ENCODE measurements at regions not wholly inside any gene's neighbourhood (a gene's known extent, or its start where the extent isn't known, plus 50 kb on each side); places are given as distances from the start of the nearest gene placed in this dataset.

DNA sequence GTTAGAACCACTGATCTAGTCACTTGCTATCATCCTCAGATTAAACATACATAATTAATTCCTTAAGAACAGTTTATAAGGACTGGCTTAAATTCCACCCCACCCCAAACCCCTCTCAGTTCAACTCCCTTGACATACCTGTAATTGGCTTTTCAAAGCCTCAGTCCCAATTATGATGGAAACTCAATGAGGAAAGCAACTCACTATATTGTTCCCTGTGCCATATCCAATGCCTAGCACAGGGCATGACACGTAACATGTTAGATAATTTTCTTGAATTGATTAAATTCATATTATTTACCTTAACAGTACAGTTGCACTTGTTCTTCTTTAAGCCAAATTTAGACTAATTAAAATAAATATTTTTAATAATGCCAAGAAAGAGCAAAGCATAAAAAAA is 465.1 kb upstream of the CHAC2 start:
- no peak for DNase-seq (ENCODE audit: low spot score in 2 of 2)
- no peak for FAIRE-seq

DNA sequence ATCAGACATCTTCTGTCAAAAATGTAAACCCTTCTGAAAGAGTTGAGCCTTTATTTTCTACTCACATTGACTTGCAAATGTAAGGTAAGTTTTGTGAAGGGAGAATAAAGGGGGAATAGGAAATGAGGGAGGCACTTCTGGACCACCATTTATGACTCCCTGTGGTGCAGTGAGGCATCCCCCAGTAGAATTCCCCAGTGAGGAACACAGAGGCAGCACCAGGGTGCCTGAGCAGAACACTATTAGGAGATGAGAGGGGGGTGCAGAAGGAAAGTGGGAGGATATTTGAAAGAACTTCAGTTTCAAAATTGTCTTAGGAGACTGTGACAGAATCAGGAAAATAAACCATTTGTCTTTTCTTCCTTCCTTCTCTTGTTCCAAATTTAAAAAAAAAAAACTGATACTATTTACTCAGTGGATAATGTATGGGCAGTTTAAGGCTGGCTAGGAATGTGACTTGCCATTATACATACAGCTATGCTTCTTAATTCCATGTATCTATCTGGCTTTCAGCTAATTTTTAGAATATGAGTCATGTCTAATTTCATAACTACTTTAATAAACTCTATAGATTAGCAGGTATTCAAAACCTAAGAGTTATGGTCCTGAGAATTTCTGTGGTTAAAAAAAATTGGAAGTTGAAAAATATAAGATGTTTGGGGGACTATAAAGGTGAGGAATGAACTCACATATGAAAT is 478.1 kb upstream of the CHAC2 start:
- DNase-seq (ENCODE audit: low spot score in 2 of 2) (no peak), FAIRE-seq (no peak)

DNA sequence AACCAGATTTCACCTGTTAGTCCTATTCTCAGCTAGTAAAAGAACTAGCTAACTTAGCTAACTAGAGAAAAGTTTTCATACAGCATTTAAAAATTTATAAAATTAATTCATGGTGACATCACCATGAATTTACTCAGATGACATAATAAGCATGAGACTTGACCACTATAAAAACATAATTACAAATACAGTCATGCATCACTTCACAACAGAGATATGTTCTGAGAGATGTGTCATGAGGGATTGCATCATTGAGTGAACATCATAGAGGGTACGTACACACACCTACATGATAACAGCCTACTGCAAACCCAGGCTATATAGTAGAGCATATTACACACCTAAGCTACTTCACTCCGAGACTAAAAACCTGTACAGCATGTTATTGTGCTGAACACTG is 481.3 kb upstream of the CHAC2 start:
- DNase-seq (ENCODE audit: low spot score in 2 of 2) (no peak), FAIRE-seq (no peak)

DNA sequence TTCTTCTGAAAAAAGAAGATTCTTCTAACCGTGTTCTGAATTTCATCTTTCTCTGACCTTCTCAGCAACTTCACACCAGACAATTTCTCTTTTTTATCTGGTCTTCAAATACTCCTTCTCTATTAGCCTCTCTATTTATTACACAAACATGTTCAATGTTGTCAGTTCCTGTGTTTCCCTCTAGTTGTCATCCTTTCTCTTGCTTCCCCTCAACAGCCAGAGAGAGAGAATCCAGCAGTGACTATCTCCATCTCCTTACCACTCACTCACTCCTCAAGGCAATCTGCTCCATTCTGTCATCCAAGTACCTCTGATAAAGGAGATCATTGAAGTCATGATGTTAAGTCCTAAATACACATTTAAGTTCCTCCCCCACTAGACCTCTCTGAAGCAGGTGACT is 491.9 kb upstream of the CHAC2 start:
- FAIRE-seq, result no peak

DNA sequence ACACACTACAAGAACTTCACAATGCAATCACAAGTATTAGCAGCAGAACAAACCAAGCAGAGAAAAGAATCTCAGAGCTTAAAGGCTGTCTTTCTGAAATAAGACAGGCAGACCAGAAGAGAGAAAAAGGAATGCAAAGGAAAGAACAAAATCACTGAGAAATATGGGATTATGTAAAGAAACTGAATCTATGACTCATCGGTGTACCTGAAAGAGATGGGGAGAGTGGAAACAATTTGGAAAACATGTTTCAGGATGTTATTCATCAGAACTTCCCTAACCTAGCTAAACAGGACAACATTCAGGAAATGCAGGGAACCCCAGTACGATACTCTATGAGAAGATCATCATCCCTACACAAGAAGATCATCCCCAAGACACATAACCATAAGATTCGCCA is 499.0 kb upstream of the CHAC2 start:
- FAIRE-seq (no peak), DNase-seq (ENCODE audit: low spot score in 2 of 2) (no peak)

More for the DNA sequence above, 491.9 kb upstream of the CHAC2 start:
- DNase-seq (ENCODE audit: low spot score in 2 of 2), result no peak

DNA sequence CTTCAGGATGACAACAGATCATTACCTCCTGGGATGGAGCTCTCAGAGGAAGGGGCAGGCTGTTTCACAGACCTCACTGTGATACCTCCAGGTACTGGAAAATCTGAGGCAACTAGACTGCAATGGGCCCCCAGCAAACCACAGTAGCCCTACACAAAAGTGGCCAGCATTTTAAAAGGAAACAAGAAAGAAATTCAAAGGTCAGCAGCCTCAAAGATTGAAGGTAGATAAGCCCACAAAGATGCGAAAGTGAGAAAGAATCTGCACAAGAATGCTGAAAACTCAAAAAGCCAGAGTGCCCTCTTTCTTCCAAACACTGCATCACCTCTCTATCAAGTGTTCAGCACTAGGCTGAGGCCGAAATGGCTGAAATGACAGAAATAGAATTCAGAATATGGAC is 499.5 kb upstream of the CHAC2 start:
- no peak for FAIRE-seq

DNA sequence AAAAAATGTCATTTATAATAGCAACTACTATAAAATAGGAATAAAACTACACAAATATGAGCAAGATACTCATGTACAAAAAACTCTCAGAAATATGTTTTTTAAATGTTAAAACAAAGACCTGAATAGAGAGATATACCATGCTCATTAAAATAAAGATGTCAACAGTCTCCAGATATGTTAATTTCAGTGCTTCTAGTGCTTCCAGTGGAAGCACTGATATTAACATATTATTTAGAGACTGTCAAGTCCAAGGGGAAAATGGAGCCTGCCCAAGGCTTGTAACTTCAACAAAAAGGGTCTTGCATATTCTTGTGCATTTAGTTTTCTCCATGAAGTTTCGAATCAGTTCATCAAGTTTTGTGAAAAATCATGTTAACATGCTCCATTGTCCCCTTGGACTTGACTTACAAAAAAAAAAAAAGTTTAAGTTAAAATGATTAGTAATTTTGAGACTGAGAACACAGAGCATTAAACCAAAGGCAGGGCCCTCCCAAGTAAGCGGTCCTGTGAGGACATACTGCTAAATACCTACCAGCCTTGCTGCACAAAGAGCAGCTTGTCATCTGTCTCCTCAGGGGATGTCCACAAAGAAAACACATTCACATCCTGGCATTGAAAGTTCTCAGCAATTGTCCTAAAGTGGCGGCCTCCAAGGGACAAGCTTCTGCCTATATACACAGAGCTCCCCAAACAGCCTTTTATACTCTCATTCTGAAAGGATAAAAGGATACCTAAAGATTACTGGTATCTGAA is 501.9 kb upstream of the CHAC2 start:
- DNase-seq (ENCODE audit: low spot score in 2 of 2), result no peak

More for the DNA sequence above, 499.5 kb upstream of the CHAC2 start:
- no peak for DNase-seq (ENCODE audit: low spot score in 2 of 2)

DNA sequence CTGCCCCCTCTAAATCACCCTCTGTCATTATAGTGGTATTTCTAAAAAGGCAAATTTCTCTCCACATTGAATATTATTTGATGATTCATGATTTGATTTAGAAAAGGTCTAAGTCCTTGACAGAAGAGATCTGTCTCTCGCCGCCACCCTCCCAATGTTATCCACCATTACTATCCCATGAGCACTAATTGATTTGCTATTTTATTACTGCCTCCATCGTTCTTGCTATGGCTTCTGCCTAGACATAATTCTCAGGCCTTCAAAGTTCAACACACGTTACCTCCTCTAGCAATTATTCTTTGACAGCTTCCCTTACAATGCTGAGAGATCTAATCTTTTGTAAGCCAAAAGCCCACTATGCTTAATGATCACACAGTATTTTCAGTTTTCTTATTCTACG is 507.0 kb upstream of the CHAC2 start:
- FAIRE-seq (no peak), DNase-seq (ENCODE audit: low spot score in 2 of 2) (no peak)

More for the DNA sequence above, 501.9 kb upstream of the CHAC2 start:
- no peak for FAIRE-seq

DNA sequence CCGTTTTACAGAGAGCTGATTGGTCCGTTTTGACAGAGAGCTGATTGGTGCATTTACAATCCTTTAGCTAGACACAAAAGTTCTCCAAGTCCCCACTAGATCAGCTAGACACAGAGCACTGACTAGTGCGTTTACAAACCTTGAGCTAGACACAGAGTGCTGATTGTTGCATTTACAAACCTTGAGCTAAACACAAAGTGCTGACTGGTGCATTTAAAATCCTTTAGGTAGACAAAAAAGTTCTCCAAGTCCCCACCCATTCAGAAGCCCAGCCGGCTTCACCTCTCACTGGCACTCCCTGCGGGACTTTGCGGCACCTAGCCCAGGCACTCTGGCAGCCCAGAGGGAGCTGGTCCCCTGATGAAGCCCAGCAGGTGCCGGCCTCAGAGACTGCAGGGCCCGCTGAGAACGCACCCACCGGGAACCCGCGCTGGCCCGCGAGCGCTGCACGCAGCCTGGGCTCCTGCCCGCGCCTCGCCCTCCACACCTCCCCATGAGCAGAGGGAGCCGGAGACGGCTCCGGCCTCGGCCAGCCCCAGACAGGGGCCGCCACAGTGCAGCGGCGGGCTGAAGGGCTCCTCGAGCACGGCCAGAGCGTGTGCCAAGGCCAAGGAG is 508.1 kb upstream of the CHAC2 start:
- DNase-seq (ENCODE audit: low spot score in 2 of 2), result no peak
- FAIRE-seq, result no peak

DNA sequence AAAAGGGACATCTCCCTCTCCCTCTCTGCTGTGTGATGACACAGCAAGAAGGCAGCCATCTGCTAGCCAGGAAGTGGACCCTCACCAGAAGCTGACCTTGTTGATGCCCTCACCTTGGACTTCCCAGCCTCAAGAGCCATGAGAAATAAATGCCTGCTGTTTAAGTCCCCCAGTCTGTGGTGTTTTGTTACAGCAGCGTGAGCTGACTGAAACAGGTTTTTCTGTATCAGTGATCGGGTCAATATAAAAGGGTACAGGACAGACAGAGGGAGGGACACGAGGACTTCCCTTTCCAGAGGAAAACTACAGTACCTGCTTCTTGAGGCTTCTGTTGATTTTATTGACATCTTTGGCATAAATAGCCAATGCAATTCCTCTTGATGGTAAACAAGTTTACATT is 510.3 kb upstream of the CHAC2 start:
- no peak for DNase-seq (ENCODE audit: low spot score in 2 of 2)
- no peak for FAIRE-seq

DNA sequence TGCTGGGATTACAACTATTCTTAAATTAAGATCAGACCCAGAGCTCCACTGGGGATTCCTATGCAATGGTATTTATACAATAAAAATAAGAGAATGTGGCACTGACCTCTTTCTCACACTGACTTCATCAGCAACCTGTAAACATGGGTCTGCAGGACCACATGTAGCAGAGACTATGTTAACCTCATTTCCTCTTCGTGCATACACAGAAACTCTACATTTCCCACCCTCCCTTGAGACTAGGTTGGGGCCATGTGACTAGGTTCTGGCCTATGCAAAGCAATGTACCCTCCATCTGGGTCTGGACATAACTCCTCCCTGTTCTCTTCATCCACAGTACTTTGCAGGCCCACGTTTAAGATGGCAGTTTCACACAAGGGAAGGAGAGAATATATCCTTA is 514.4 kb upstream of the CHAC2 start:
- FAIRE-seq (no peak), DNase-seq (ENCODE audit: low spot score in 2 of 2) (no peak)

DNA sequence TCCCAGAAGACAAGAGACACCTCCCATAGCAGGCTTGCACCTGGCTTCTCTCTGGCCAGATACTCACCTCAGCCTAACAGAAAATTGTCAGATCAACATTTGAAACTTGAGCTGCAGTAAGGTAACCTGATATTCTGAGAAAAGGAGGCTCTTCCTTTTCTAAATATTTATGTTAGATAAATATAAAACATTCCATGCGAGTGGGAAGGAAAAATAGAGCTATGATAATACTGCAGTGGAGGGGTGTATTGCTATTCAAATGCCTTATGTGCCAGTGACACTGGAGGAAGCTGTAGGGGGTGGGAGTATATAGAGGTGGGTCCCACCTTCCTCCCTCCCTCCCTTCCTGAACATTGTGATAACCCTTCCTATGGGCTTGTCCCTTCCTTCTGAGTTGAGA is 515.5 kb upstream of the CHAC2 start:
- FAIRE-seq, result no peak

DNA sequence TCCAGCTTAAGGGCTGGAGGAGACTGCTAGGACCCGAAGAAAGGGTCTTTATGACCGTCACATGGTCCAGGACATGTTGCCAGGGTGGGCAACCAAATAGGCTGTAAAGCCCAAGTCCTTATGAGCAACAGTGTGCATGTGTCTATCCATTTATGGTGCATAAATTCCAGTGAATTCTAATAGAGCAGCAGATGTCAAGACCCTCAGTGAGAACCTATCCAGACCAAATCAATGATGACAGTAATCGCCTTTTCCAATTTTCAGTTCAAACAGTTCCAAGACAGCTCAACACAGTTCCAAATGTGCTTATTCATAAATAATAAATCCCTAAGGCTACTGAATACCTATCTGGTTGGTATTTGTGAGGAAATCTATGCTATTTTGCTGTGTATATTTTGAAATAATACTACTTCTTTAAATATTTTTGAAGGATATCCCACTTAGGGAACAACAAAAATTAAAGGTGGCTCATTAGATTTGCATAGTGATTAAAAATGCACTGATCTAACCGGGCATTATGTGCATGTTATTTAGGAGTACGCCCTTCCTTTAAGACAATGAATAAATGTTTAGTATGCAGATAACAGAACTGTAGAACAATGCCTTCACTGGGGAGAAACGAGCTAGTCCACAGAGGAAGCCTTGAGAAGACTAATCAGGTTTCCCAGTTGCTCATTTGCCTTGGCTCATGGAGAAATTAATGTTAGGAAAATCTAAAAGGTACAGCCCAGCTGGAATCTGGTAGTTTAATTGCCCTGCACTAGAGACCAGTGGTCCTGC is 519.5 kb upstream of the CHAC2 start:
- no peak for DNase-seq (ENCODE audit: low spot score in 2 of 2)
- no peak for FAIRE-seq

More for the DNA sequence above, 515.5 kb upstream of the CHAC2 start:
- no peak for DNase-seq (ENCODE audit: low spot score in 2 of 2)

DNA sequence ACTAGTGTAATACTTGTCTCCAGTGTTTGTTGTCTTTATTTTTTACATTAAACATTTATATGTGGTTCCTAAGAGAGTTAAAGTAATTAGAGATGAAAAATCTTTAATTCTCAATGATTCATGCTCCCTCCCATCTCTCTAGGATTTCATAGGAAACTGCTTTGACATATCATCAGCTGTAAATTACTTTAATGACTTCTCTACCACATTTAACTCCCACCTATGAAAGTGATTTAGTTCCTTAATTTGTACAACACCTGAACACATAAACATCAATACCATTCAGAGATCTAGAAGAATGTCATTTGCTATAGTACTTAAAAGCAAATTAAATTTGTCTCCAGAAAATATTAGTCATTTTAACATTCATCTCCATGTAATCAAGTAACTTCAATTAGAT is 524.2 kb upstream of the CHAC2 start:
- no peak for DNase-seq (ENCODE audit: low spot score in 2 of 2)
- FAIRE-seq, result no peak

DNA sequence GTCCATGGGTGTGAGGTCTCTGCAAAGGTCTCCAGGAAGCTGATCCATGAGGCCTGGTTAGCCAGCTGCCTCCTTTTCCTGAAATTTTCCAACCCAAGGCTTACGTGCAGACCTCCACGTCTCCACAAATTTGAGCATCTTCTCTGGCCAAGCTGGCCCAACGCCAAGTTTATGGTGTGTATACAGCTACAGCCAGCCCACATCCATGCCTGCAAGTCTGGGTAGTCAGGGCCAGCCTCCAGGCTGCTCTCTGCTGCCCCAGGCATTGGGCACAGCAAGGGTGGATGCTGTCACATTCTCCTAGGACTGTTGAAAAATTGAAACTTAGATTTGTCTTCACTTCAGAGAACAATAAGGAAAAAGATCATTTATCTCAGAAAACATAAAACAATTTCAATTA is 525.5 kb upstream of the CHAC2 start:
- FAIRE-seq (no peak), DNase-seq (ENCODE audit: low spot score in 2 of 2) (no peak)

DNA sequence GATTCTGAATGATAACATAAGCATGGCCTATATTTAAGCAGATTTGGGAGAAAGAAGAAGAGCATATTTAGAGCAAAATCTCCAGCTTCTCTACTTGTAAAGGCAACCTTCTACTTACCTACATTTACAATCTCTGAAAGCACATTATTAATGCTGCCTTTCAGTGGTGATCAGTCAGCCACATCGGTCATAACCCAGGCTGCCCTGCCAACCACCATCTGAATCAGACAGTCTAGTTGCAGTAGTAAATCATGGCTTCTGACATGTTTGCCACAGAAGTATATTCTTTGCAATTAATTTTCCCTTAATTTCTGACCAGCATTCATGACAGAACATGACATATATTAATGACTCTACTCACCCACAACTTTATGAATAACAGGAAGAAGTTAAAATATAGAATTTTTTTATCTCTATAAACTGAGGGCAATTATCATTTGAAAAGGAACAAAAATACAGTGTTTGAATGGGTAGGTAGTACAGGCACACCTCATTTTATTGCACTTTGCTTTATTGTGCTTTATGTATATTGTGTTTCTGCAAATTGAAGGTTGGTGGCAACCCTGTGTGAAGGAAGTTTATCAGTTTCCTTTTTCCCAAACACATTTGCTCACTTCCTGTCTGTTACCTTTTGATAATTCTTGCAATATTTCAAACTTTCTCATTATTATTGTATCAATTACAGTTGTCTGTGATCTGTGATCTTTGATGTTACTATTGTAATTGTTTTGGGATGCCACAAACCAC is 531.6 kb upstream of the CHAC2 start:
- DNase-seq (ENCODE audit: low spot score in 2 of 2) (no peak), FAIRE-seq (no peak)

DNA sequence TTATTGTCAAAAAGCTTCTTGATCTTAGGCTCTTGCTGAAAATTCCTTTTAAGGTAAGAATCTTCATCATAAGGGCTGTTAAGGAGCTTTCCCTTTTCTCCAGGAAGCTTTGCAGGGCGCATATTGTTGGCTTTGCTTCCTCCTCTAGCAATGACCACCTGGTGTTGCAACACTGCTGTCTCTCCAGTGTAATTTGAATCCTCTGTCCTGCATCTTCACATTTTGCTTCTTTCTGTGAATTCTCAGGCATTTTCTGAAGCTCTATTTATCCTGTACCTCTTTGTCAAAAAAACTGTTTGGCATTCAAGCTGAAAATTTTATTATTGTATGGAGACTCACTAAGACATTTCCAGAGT is 533.1 kb upstream of the CHAC2 start:
- DNase-seq (ENCODE audit: low spot score in 2 of 2) (no peak), FAIRE-seq (no peak)

DNA sequence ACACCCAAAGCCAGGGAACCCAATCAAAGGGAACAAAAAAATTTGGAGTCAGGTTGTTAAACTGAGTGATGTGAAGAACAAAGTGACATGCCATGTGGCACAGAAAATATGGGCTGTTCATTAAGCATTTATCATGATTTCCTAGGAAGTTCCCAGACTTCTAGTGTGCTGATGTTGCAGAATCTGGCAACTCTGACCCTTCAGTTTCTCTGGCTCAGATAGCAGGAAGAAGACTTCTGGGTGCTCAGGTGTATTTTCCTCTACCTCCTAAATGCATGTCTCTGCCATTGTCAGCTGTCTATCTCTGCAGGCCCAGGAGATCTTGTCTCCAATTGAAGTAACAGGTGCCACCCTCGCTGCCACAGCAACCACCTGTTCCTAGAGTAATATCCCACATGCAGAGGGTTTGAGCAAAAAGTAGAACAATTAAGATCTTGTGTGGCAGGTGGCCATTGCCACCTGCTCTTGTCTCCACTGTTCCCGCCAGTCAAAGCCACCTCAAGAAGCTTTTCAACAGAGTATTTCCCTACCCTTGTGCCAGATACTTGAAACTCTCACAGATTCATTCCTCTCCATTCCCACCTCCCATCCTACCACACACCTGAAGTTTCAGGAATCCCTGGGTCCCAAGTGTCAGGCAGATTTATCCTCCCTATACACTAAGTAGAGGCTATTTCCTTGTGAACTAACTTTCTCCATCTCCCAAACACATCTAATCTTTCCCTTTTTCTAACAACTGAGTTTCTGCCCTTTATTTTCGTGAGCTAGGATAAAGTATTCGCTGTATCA is 533.7 kb upstream of the CHAC2 start:
- no peak for DNase-seq (ENCODE audit: low spot score in 2 of 2)

DNA sequence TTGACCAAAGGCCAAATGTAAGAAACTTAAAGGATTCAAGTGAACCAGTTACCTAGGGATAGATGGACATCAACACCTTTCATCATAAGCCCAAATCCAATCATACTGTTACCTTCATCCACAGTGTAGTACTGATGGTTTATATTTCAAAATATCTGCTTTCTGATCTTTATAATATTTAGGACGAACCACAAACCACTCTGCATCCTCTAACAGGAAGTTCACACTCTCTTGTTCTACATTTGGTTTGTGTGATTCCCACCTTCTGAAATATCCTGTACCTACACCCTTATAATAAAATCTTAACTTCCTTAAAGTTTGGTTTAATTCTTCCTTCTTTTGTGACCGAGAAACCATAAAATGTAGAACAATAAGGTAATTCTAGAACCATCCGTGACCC is 535.7 kb upstream of the CHAC2 start:
- DNase-seq (ENCODE audit: low spot score in 2 of 2), result no peak
- no peak for FAIRE-seq

More for the DNA sequence above, 533.7 kb upstream of the CHAC2 start:
- no peak for FAIRE-seq

DNA sequence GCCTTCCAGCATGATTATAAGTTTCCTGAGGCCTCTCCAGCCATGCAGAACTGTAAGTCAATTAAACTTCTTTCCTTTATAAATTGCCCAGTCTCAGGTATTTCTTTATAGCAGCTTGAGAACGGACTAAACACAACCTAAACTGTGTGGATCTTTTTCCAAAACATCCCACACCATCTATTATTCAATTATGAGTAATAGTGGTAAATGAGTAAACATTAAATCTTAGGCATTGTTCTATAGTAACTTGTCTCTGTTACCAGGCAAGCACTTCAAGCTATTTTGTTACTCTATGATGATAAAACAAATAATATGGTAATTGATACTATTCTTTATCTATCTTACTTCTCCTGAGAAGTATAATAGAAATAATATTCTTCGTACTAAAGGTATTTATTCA is 536.9 kb upstream of the CHAC2 start:
- no peak for FAIRE-seq
- DNase-seq (ENCODE audit: low spot score in 2 of 2), result no peak
